HCT116 (cell line): ENCODE measurements at regions not wholly inside any gene's neighbourhood (a gene's known extent, or its start where the extent isn't known, plus 50 kb on each side); places are given as distances from the start of the nearest gene placed in this dataset.

ENCODE experiments used
- CEBPB ChIP-seq: IDR thresholded peaks from 2 replicates; pipeline ENCODE4 v1.6.1; 2012; ENCODE audit warnings: low read depth
- EGR1 ChIP-seq: IDR thresholded peaks from 2 replicates; pipeline ENCODE4 v1.6.1; 2012; ENCODE audit warnings: low read depth
- EZH2 ChIP-seq: fragments of 200-600 bp; sonication (generic); IDR thresholded peaks from 2 replicates; pipeline ENCODE4 v1.6.1; 2017; ENCODE audit warnings: antibody characterized with exemption, mixed run types
- EZH2phosphoT487 ChIP-seq: fragments of 200-600 bp; IDR thresholded peaks from 2 replicates; pipeline ENCODE4 v1.6.1; 2018; ENCODE audit warnings: antibody characterized with exemption, borderline replicate concordance
- JUND ChIP-seq: IDR thresholded peaks from 2 replicates; pipeline ENCODE4 v1.6.1; 2012
- POLR2A ChIP-seq: IDR thresholded peaks from 2 replicates; pipeline ENCODE4 v1.7.0; 2011; ENCODE audit warnings: borderline replicate concordance; ENCODE audit not compliant: insufficient read depth, insufficient read length; ENCODE audit errors: extremely low read depth
- POLR2AphosphoS5 ChIP-seq: IDR thresholded peaks from 2 replicates; pipeline ENCODE4 v1.6.1; 2011; ENCODE audit warnings: mild to moderate bottlenecking, low read depth, low read length, moderate library complexity
- SP1 ChIP-seq: IDR thresholded peaks from 2 replicates; pipeline ENCODE4 v1.6.1; 2012; ENCODE audit warnings: low read depth
- YY1 ChIP-seq: IDR thresholded peaks from 2 replicates; pipeline ENCODE4 v1.6.1; 2011; ENCODE audit warnings: low read length, low read depth, moderate library complexity, mild to moderate bottlenecking; ENCODE audit not compliant: insufficient replicate concordance; ENCODE audit errors: extremely low read depth
- ZNF274 ChIP-seq: fragments of 200-500 bp; sonication (Bioruptor generic); IDR thresholded peaks from 2 replicates; pipeline ENCODE4 v1.6.1; 2014; ENCODE audit warnings: mild to moderate bottlenecking, low read depth, low read length, inconsistent platforms
- TF ChIP-seq, protein P1 (sequence below), 3 experiments: fragments of 200-600 bp in 1 of 3; sonication (generic) in 1 of 3; IDR thresholded peaks in 2 of 3; conservative IDR thresholded peaks in 1 of 3; 2 replicates each; pipeline ENCODE4 v1.5.1; 2012 to 2017; ENCODE audit warnings: low read depth in 2 of 3, low read length in 2 of 3, antibody characterized with exemption in 1 of 3, borderline replicate concordance in 1 of 3, control low read depth in 1 of 3, mild to moderate bottlenecking in 1 of 3, mixed read lengths in 1 of 3, mixed run types in 1 of 3, moderate library complexity in 1 of 3; ENCODE audit not compliant: insufficient read depth in 1 of 3
- TF ChIP-seq, protein P2 (sequence below): IDR thresholded peaks from 2 replicates; pipeline ENCODE4 v1.6.1; 2011; ENCODE audit warnings: mild to moderate bottlenecking, low read length, moderate library complexity; ENCODE audit not compliant: insufficient replicate concordance; ENCODE audit errors: extremely low read depth

DNA sequence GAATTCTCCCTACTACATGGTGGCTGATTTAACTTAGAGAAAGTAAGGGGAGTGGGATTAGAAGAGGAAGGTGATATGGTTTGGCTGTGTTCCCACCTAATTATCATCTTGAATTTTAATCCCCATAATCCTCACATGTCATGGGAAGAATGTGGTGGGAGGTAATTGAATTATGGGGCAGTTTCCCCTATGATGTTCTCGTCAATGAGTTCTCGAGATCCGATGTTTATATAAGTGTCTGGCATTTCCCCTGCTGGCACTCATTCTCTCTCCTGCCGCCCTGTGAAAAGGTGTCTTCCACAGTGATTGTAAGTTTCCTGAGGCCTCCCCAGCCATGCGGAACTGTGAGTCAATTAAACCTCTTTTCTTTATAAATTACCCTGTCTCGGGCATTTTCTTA is 169.3 kb downstream of the CASP12 start:
- TF ChIP-seq, protein P1, sequence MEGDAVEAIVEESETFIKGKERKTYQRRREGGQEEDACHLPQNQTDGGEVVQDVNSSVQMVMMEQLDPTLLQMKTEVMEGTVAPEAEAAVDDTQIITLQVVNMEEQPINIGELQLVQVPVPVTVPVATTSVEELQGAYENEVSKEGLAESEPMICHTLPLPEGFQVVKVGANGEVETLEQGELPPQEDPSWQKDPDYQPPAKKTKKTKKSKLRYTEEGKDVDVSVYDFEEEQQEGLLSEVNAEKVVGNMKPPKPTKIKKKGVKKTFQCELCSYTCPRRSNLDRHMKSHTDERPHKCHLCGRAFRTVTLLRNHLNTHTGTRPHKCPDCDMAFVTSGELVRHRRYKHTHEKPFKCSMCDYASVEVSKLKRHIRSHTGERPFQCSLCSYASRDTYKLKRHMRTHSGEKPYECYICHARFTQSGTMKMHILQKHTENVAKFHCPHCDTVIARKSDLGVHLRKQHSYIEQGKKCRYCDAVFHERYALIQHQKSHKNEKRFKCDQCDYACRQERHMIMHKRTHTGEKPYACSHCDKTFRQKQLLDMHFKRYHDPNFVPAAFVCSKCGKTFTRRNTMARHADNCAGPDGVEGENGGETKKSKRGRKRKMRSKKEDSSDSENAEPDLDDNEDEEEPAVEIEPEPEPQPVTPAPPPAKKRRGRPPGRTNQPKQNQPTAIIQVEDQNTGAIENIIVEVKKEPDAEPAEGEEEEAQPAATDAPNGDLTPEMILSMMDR (IDR thresholded peaks at IDR 0.05 in 2 of 3, conservative IDR thresholded peaks at IDR 0.05 in 1 of 3; ENCODE audit: borderline replicate concordance in 1 of 3, insufficient read depth in 1 of 3, low read depth in 2 of 3, low read length in 2 of 3) = no peak
- TF ChIP-seq POLR2A (no peak), EZH2phosphoT487 (no peak), SP1 (no peak), EGR1 (no peak), JUND (no peak), YY1 (no peak), EZH2 (no peak), POLR2AphosphoS5 (no peak), ZNF274 (no peak), CEBPB (no peak)
- TF ChIP-seq, protein P2, sequence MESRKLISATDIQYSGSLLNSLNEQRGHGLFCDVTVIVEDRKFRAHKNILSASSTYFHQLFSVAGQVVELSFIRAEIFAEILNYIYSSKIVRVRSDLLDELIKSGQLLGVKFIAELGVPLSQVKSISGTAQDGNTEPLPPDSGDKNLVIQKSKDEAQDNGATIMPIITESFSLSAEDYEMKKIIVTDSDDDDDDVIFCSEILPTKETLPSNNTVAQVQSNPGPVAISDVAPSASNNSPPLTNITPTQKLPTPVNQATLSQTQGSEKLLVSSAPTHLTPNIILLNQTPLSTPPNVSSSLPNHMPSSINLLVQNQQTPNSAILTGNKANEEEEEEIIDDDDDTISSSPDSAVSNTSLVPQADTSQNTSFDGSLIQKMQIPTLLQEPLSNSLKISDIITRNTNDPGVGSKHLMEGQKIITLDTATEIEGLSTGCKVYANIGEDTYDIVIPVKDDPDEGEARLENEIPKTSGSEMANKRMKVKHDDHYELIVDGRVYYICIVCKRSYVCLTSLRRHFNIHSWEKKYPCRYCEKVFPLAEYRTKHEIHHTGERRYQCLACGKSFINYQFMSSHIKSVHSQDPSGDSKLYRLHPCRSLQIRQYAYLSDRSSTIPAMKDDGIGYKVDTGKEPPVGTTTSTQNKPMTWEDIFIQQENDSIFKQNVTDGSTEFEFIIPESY = no peak
